Naive thymus-derived CD8-positive, alpha-beta T cell (primary cell): ENCODE measurements at regions not wholly inside any gene's neighbourhood (a gene's known extent, or its start where the extent isn't known, plus 50 kb on each side); places are given as distances from the start of the nearest gene placed in this dataset.
"Not testable (repeated sequence)": the region's sequence is repeated elsewhere in the genome, so short reads cannot be mapped to it uniquely, and the experiment has no call there.

Experiments
- ATAC-seq, 2 donors: fragments of 150-1000 bp; cut with Tn5 transposase in 1 of 2; sonication (Bioruptor Pico), chemical (Tn5 transposase) in 1 of 2; 1 replicate in 1 of 2; 2 replicates in 1 of 2; pipeline ENCODE4 v1.10.0; 2021; ENCODE audit warnings: mild to moderate bottlenecking in 2 of 2, moderate library complexity in 2 of 2
- POLR2A ChIA-PET: fragments of 350-600 bp; sonication (Branson Sonifier 250); formaldehyde crosslinking; loops from one replicate; lab custom pipeline; 2021; ENCODE audit warnings: antibody characterized with exemption; lab: Charles Lee
- DNase-seq, 10 donors: peaks; one replicate each; pipeline versions ENCODE4 v3.0.0 to v3.0.0-alpha.2; 2020 to 2022
- H3K27ac Mint-ChIP-seq, 10 donors: one replicate each; pipeline ENCODE4 v1.8.0; 2020 to 2022; ENCODE audit warnings: mild to moderate bottlenecking in 10 of 10, mixed read lengths in 10 of 10, moderate library complexity in 4 of 10, inconsistent platforms in 1 of 10
- H3K27me3 Mint-ChIP-seq, 5 donors: one replicate each; pipeline ENCODE4 v1.8.0; 2021 to 2022; ENCODE audit warnings: mixed read lengths in 5 of 5
- H3K36me3 Mint-ChIP-seq, 3 donors: one replicate each; pipeline ENCODE4 v1.8.0; 2020 to 2022; ENCODE audit warnings: mixed read lengths in 3 of 3, mild to moderate bottlenecking in 2 of 3, inconsistent platforms in 1 of 3
- H3K4me1 Mint-ChIP-seq, 4 donors: one replicate each; pipeline ENCODE4 v1.8.0; 2021 to 2022; ENCODE audit warnings: mixed read lengths in 4 of 4
- H3K4me3 Mint-ChIP-seq, 10 donors: one replicate each; pipeline ENCODE4 v1.8.0; 2020 to 2022; ENCODE audit warnings: mild to moderate bottlenecking in 10 of 10, mixed read lengths in 10 of 10, moderate library complexity in 6 of 10, inconsistent platforms in 1 of 10
- H3K9me3 Mint-ChIP-seq, 9 donors: one replicate each; pipeline ENCODE4 v1.8.0; 2020 to 2022; ENCODE audit warnings: mixed read lengths in 9 of 9, mild to moderate bottlenecking in 3 of 9, inconsistent platforms in 1 of 9, moderate library complexity in 1 of 9

GRCh38 chr1:219058891-219059820 lies 114.5 kb upstream of the LYPLAL1 start:
- no peak for DNase-seq
- H3K4me3 Mint-ChIP-seq: no peak overlapping the region
- peaks cover 0 to 3% (median 2%) of the 10 kb centered on the region in 5 donors for H3K27me3 Mint-ChIP-seq
- H3K27ac Mint-ChIP-seq: no peak overlapping the region
- ATAC-seq: no peak
- POLR2A ChIA-PET: no interaction called here
- H3K36me3 Mint-ChIP-seq: peaks cover 0 to 7% (median 0%) of the 10 kb centered on the region in 3 donors
- peaks cover 0 to 14% (median 7%) of the 10 kb centered on the region in 9 donors for H3K9me3 Mint-ChIP-seq
- H3K4me1 Mint-ChIP-seq: no peaks in the 10 kb centered on the region

- ATAC-seq (no peak), DNase-seq (no peak)
- H3K27ac Mint-ChIP-seq: no peak overlapping the region
- H3K9me3 Mint-ChIP-seq: peaks cover 0 to 14% (median 7%) of the 10 kb centered on the region in 9 donors
- no peak overlapping the region for H3K4me3 Mint-ChIP-seq
- POLR2A ChIA-PET: no interaction called here
- peaks cover 0 to 7% (median 0%) of the 10 kb centered on the region in 3 donors for H3K36me3 Mint-ChIP-seq
- peaks cover 0 to 2% (median 0%) of the 10 kb centered on the region in 5 donors for H3K27me3 Mint-ChIP-seq
- H3K4me1 Mint-ChIP-seq: no peaks in the 10 kb centered on the region
Observed at GRCh38 chr1:219060798-219061197, 112.9 kb upstream of the LYPLAL1 start.

GRCh38 chr1:219062161-219062560 lies 111.5 kb upstream of the LYPLAL1 start:
- no peaks in the 10 kb centered on the region for H3K4me1 Mint-ChIP-seq
- DNase-seq: no peak
- peaks cover 0 to 2% (median 0%) of the 10 kb centered on the region in 5 donors for H3K27me3 Mint-ChIP-seq
- H3K4me3 Mint-ChIP-seq: no peak overlapping the region
- ATAC-seq: no peak
- H3K36me3 Mint-ChIP-seq: peaks cover 0 to 2% (median 0%) of the 10 kb centered on the region in 3 donors
- POLR2A ChIA-PET: no interaction called here
- peaks cover 0 to 10% (median 3%) of the 10 kb centered on the region in 9 donors for H3K9me3 Mint-ChIP-seq
- no peak overlapping the region for H3K27ac Mint-ChIP-seq

- H3K36me3 Mint-ChIP-seq: peaks cover 0 to 8% (median 0%) of the 10 kb centered on the region in 3 donors
- ATAC-seq (no peak), DNase-seq (no peak)
- H3K4me1 Mint-ChIP-seq: no peaks in the 10 kb centered on the region
- no peak overlapping the region for H3K27ac Mint-ChIP-seq
- H3K9me3 Mint-ChIP-seq: peaks cover 0 to 10% (median 2%) of the 10 kb centered on the region in 9 donors
- no peak overlapping the region for H3K4me3 Mint-ChIP-seq
- no peaks in the 10 kb centered on the region for H3K27me3 Mint-ChIP-seq
- POLR2A ChIA-PET: no interaction called here
Observed at GRCh38 chr1:219066098-219066497, 107.6 kb upstream of the LYPLAL1 start.

GRCh38 chr1:219066631-219067349 lies 106.9 kb upstream of the LYPLAL1 start:
- DNase-seq (no peak), ATAC-seq (no peak)
- no peaks in the 10 kb centered on the region for H3K4me1 Mint-ChIP-seq
- no peak overlapping the region for H3K4me3 Mint-ChIP-seq
- peaks cover 0 to 8% (median 0%) of the 10 kb centered on the region in 3 donors for H3K36me3 Mint-ChIP-seq
- H3K9me3 Mint-ChIP-seq: peaks cover 0 to 13% (median 2%) of the 10 kb centered on the region in 9 donors
- no peaks in the 10 kb centered on the region for H3K27me3 Mint-ChIP-seq
- no peak overlapping the region for H3K27ac Mint-ChIP-seq
- POLR2A ChIA-PET: no interaction called here

GRCh38 chr1:219067350-219067712 lies 106.3 kb upstream of the LYPLAL1 start:
- H3K36me3 Mint-ChIP-seq: peaks cover 0 to 12% (median 0%) of the 10 kb centered on the region in 3 donors
- DNase-seq: no peak
- H3K27me3 Mint-ChIP-seq: no peaks in the 10 kb centered on the region
- no peak overlapping the region for H3K27ac Mint-ChIP-seq
- peaks cover 0 to 18% (median 5%) of the 10 kb centered on the region in 9 donors for H3K9me3 Mint-ChIP-seq
- POLR2A ChIA-PET: no interaction called here
- H3K4me1 Mint-ChIP-seq: no peaks in the 10 kb centered on the region
- no peak overlapping the region for H3K4me3 Mint-ChIP-seq
- no peak for ATAC-seq

- H3K36me3 Mint-ChIP-seq: peaks cover 0 to 14% (median 0%) of the 10 kb centered on the region in 3 donors
- H3K9me3 Mint-ChIP-seq: peaks cover 0 to 21% (median 7%) of the 10 kb centered on the region in 9 donors
- DNase-seq, H3K27ac Mint-ChIP-seq, H3K27me3 Mint-ChIP-seq, ATAC-seq, H3K4me1 Mint-ChIP-seq, POLR2A ChIA-PET, H3K4me3 Mint-ChIP-seq: not testable (repeated sequence)
Observed at GRCh38 chr1:219070395-219070794, 103.3 kb upstream of the LYPLAL1 start.

GRCh38 chr1:219071209-219071608 lies 102.5 kb upstream of the LYPLAL1 start:
- no peak overlapping the region for H3K4me3 Mint-ChIP-seq
- POLR2A ChIA-PET: no interaction called here
- no peak for DNase-seq
- H3K27ac Mint-ChIP-seq: no peak overlapping the region
- no peaks in the 10 kb centered on the region for H3K4me1 Mint-ChIP-seq
- no peaks in the 10 kb centered on the region for H3K27me3 Mint-ChIP-seq
- peaks cover 0 to 14% (median 0%) of the 10 kb centered on the region in 3 donors for H3K36me3 Mint-ChIP-seq
- ATAC-seq: no peak
- H3K9me3 Mint-ChIP-seq: peaks cover 0 to 21% (median 7%) of the 10 kb centered on the region in 9 donors

GRCh38 chr1:219072329-219072728 lies 101.3 kb upstream of the LYPLAL1 start:
- ATAC-seq (no peak), DNase-seq (no peak)
- H3K27me3 Mint-ChIP-seq: no peaks in the 10 kb centered on the region
- H3K36me3 Mint-ChIP-seq: peaks cover 0 to 14% (median 0%) of the 10 kb centered on the region in 3 donors
- POLR2A ChIA-PET: no interaction called here
- H3K4me1 Mint-ChIP-seq: no peaks in the 10 kb centered on the region
- H3K4me3 Mint-ChIP-seq: no peak overlapping the region
- H3K9me3 Mint-ChIP-seq: peaks cover 0 to 21% (median 7%) of the 10 kb centered on the region in 9 donors
- no peak overlapping the region for H3K27ac Mint-ChIP-seq

- peaks cover 0 to 3% (median 0%) of the 10 kb centered on the region in 5 donors for H3K27me3 Mint-ChIP-seq
- H3K4me3 Mint-ChIP-seq: no peak overlapping the region
- H3K4me1 Mint-ChIP-seq: no peaks in the 10 kb centered on the region
- DNase-seq (no peak), ATAC-seq (no peak)
- H3K27ac Mint-ChIP-seq: no peak overlapping the region
- POLR2A ChIA-PET: no interaction called here
- H3K9me3 Mint-ChIP-seq: peaks cover 2 to 21% (median 9%) of the 10 kb centered on the region in 9 donors
- H3K36me3 Mint-ChIP-seq: peaks cover 0 to 14% (median 0%) of the 10 kb centered on the region in 3 donors
Observed at GRCh38 chr1:219074084-219074728, 99.5 kb upstream of the LYPLAL1 start.

GRCh38 chr1:219075121-219075879 lies 98.4 kb upstream of the LYPLAL1 start:
- no peak for ATAC-seq
- H3K36me3 Mint-ChIP-seq: peaks cover 0 to 13% (median 0%) of the 10 kb centered on the region in 3 donors
- no peak for DNase-seq
- H3K4me3 Mint-ChIP-seq: no peak overlapping the region
- H3K4me1 Mint-ChIP-seq: no peaks in the 10 kb centered on the region
- peaks cover 0 to 3% (median 0%) of the 10 kb centered on the region in 5 donors for H3K27me3 Mint-ChIP-seq
- H3K27ac Mint-ChIP-seq: no peak overlapping the region
- POLR2A ChIA-PET: no interaction called here
- peaks cover 2 to 19% (median 9%) of the 10 kb centered on the region in 9 donors for H3K9me3 Mint-ChIP-seq
